Caco-2 (cell line): ENCODE measurements at regions not wholly inside any gene's neighbourhood (a gene's known extent, or its start where the extent isn't known, plus 50 kb on each side); places are given as distances from the start of the nearest gene placed in this dataset.

ENCODE experiments used
- BruUV-seq: library from RNA; stranded (reverse); fragments of 400-500 nt; replicated peaks from 2 replicates; lab custom pipeline; 2021; lab: Mats Ljungman, UMichigan
- CTCF ChIA-PET: fragments of 300-600 bp; sonication (Branson Sonifier 250); formaldehyde crosslinking; loops from one replicate; lab custom pipeline; 2022; ENCODE audit warnings: antibody characterized with exemption; lab: Charles Lee
- POLR2A ChIA-PET: fragments of 300-600 bp; sonication (Branson Sonifier 250); formaldehyde crosslinking; loops from one replicate; lab custom pipeline; 2022; ENCODE audit warnings: antibody characterized with exemption; lab: Charles Lee
- DNase-seq, 2 experiments: peaks; one replicate each; pipeline versions ENCODE4 v3.0.0 to v3.0.0-alpha.2; 2020 to 2022
- H3K27me3 ChIP-seq: replicated peaks from 2 replicates; pipeline ENCODE4 v1.6.0; 2011; ENCODE audit warnings: low read length; ENCODE audit not compliant: control insufficient read depth, insufficient read depth
- H3K36me3 ChIP-seq: 2 replicates; pipeline ENCODE4 v1.5.1; 2011; ENCODE audit warnings: low read length; ENCODE audit not compliant: control insufficient read depth, insufficient read depth
- H3K4me1 ChIP-seq: fragments of 250-450 bp; sonication (Bioruptor Pico); 2 replicates; pipeline ENCODE4 v1.5.1; 2020; ENCODE audit warnings: mild to moderate bottlenecking
- H3K4me3 ChIP-seq: 2 replicates; pipeline ENCODE4 v1.5.1; 2011; ENCODE audit warnings: low read depth, mild to moderate bottlenecking, control low read depth, low read length
- H3K9me3 ChIP-seq: fragments of 250-450 bp; sonication (Bioruptor Pico); 2 replicates; pipeline ENCODE4 v1.5.1; 2020; ENCODE audit warnings: mild to moderate bottlenecking, moderate library complexity
- H3K27ac Mint-ChIP-seq: one replicate; pipeline ENCODE4 v1.8.0; 2022; ENCODE audit warnings: mixed read lengths; ENCODE audit not compliant: unreplicated experiment
- H3K27me3 Mint-ChIP-seq: one replicate; pipeline ENCODE4 v1.8.0; 2022; ENCODE audit warnings: mixed read lengths; ENCODE audit not compliant: insufficient read depth, unreplicated experiment
- H3K36me3 Mint-ChIP-seq: one replicate; pipeline ENCODE4 v1.8.0; 2022; ENCODE audit warnings: mild to moderate bottlenecking, mixed read lengths; ENCODE audit not compliant: insufficient read depth, unreplicated experiment
- H3K4me1 Mint-ChIP-seq: one replicate; pipeline ENCODE4 v1.8.0; 2022; ENCODE audit warnings: low read depth, mixed read lengths; ENCODE audit not compliant: unreplicated experiment
- H3K4me3 Mint-ChIP-seq: one replicate; pipeline ENCODE4 v1.8.0; 2022; ENCODE audit warnings: mild to moderate bottlenecking, moderate library complexity, mixed read lengths; ENCODE audit not compliant: unreplicated experiment
- H3K9me3 Mint-ChIP-seq: one replicate; pipeline ENCODE4 v1.8.0; 2022; ENCODE audit warnings: mixed read lengths; ENCODE audit not compliant: unreplicated experiment
- CTCF ChIP-seq, 2 experiments: fragments of 200-600 bp in 1 of 2; IDR thresholded peaks; 1 replicate in 1 of 2; 2 replicates in 1 of 2; pipeline versions ENCODE4 v1.5.1 to v1.8.0; 2011 to 2022; ENCODE audit warnings: antibody characterized with exemption in 1 of 2, control low read depth in 1 of 2, inconsistent platforms in 1 of 2, low read depth in 1 of 2, low read length in 1 of 2, mild to moderate bottlenecking in 1 of 2, moderate library complexity in 1 of 2; ENCODE audit not compliant: insufficient read depth in 1 of 2, severe bottlenecking in 1 of 2, unreplicated experiment in 1 of 2
- intact Hi-C: fragments of 100-400 bp; cut with micrococcal nuclease; formaldehyde crosslinking; loops from one replicate; pipeline ENCODE4 v1.10.0; 2022; ENCODE audit not compliant: unreplicated experiment

- BruUV-seq: no TSS peak
- POLR2A ChIA-PET: no interaction called here
Observed at GRCh38 chr12:125773033-125773640, 707.9 kb downstream of the AACS start.

GRCh38 chr12:125775507-125775906 is 710.3 kb downstream of the AACS start:
- no peak for TF ChIP-seq CTCF (IDR thresholded peaks at IDR 0.05; ENCODE audit: insufficient read depth in 1 of 2, low read depth in 1 of 2, low read length in 1 of 2, severe bottlenecking in 1 of 2, unreplicated experiment in 1 of 2)
- Histone ChIP-seq H3K4me1 (no peaks in the 10 kb centered on the region), H3K4me3 (no peak overlapping the region), H3K9me3 (no peaks in the 10 kb centered on the region), H3K27me3 (no peaks in the 10 kb centered on the region), H3K36me3 (no peaks in the 10 kb centered on the region)
- BruUV-seq: no TSS peak
- Mint-ChIP-seq H3K4me3 (no peak overlapping the region), H3K27ac (no peak overlapping the region), H3K36me3 (no peaks in the 10 kb centered on the region), H3K4me1 (no peaks in the 10 kb centered on the region), H3K27me3 (peaks cover 2% of the 10 kb centered on the region), H3K9me3 (no peaks in the 10 kb centered on the region)
- ChIA-PET CTCF (no interaction called here), POLR2A (no interaction called here)
- no peak for DNase-seq
- intact Hi-C loops: no loop called here

More at GRCh38 chr12:125773033-125773640, 707.9 kb downstream of the AACS start:
- Mint-ChIP-seq H3K4me1 (no peaks in the 10 kb centered on the region), H3K27ac (no peak overlapping the region), H3K4me3 (no peak overlapping the region), H3K27me3 (peaks cover 2% of the 10 kb centered on the region), H3K9me3 (no peaks in the 10 kb centered on the region), H3K36me3 (no peaks in the 10 kb centered on the region)
- peak; percentile 56 to 60 for DNase-seq
- H3K9me3 ChIP-seq: no peaks in the 10 kb centered on the region
- no peaks in the 10 kb centered on the region for H3K36me3 ChIP-seq
- H3K27me3 ChIP-seq: no peaks in the 10 kb centered on the region
- CTCF ChIA-PET: no interaction called here
- peak; percentile 37 to 51 for TF ChIP-seq CTCF (IDR thresholded peaks at IDR 0.05; ENCODE audit: insufficient read depth in 1 of 2, low read depth in 1 of 2, low read length in 1 of 2, severe bottlenecking in 1 of 2, unreplicated experiment in 1 of 2)
- no peaks in the 10 kb centered on the region for H3K4me1 ChIP-seq
- intact Hi-C loops: loop anchor here (2.0 kb wide), 1 partner anchor 240 kb away; no protein-coding TSS in a partner anchor
- H3K4me3 ChIP-seq: no peak overlapping the region

- DNase-seq: no peak
- Histone ChIP-seq H3K36me3 (no peaks in the 10 kb centered on the region), H3K27me3 (no peaks in the 10 kb centered on the region), H3K9me3 (no peaks in the 10 kb centered on the region), H3K4me1 (no peaks in the 10 kb centered on the region), H3K4me3 (no peak overlapping the region)
- CTCF ChIA-PET: no interaction called here
- Mint-ChIP-seq H3K4me3 (no peak overlapping the region), H3K4me1 (no peaks in the 10 kb centered on the region), H3K27ac (no peak overlapping the region), H3K9me3 (no peaks in the 10 kb centered on the region), H3K36me3 (no peaks in the 10 kb centered on the region), H3K27me3 (peaks cover 2% of the 10 kb centered on the region)
- no TSS peak for BruUV-seq
- POLR2A ChIA-PET: no interaction called here
- no peak for TF ChIP-seq CTCF (IDR thresholded peaks at IDR 0.05; ENCODE audit: insufficient read depth in 1 of 2, low read depth in 1 of 2, low read length in 1 of 2, severe bottlenecking in 1 of 2, unreplicated experiment in 1 of 2)
- intact Hi-C loops: no loop called here
Observed at GRCh38 chr12:125776212-125776611, 711.0 kb downstream of the AACS start.
